CD14-positive monocyte (primary cell): ENCODE measurements at regions not wholly inside any gene's neighbourhood (a gene's known extent, or its start where the extent isn't known, plus 50 kb on each side); places are given as distances from the start of the nearest gene placed in this dataset.
"Not testable (repeated sequence)": the region's sequence is repeated elsewhere in the genome, so short reads cannot be mapped to it uniquely, and the experiment has no call there.

Source experiments
- DNase-seq, 3 donors: peaks; one replicate each; pipeline ENCODE4 v3.0.0-alpha.2; 2011 to 2022
- H2AFZ ChIP-seq: 2 replicates; pipeline ENCODE4 v1.6.0; 2012; ENCODE audit warnings: mild to moderate bottlenecking, low read depth, low read length, inconsistent platforms; ENCODE audit not compliant: insufficient read depth, poor library complexity, severe bottlenecking
- H3K27ac ChIP-seq, 2 donors: 1 replicate in 1 of 2; 2 replicates in 1 of 2; pipeline ENCODE4 v1.5.1; 2012 to 2013; ENCODE audit warnings: low read length in 2 of 2, control low read depth in 1 of 2, inconsistent platforms in 1 of 2, low read depth in 1 of 2, mild to moderate bottlenecking in 1 of 2
- H3K27me3 ChIP-seq, 2 donors: one replicate each; pipeline versions ENCODE4 v1.6.0 to v1.6.1; 2011 to 2013; ENCODE audit warnings: low read length in 2 of 2; ENCODE audit not compliant: control insufficient read depth in 2 of 2, insufficient read depth in 2 of 2
- H3K36me3 ChIP-seq, 2 donors: replicated peaks in 1 of 2; 1 replicate in 1 of 2; 2 replicates in 1 of 2; pipeline versions ENCODE4 v1.5.1 to v1.6.1; 2012 to 2013; ENCODE audit warnings: low read length in 2 of 2, control low read depth in 1 of 2, inconsistent platforms in 1 of 2, mild to moderate bottlenecking in 1 of 2; ENCODE audit not compliant: insufficient read depth in 2 of 2, control insufficient read depth in 1 of 2
- H3K4me1 ChIP-seq, 2 donors: 1 replicate in 1 of 2; 2 replicates in 1 of 2; pipeline versions ENCODE4 v1.5.1 to v1.6.1; 2012 to 2013; ENCODE audit warnings: low read length in 2 of 2, control low read depth in 1 of 2, inconsistent platforms in 1 of 2, mild to moderate bottlenecking in 1 of 2, moderate library complexity in 1 of 2; ENCODE audit not compliant: insufficient read depth in 2 of 2, control insufficient read depth in 1 of 2
- H3K4me2 ChIP-seq: replicated peaks from 2 replicates; pipeline ENCODE3; 2012; ENCODE audit warnings: low read length, moderate library complexity, mild to moderate bottlenecking; ENCODE audit not compliant: poor library complexity, severe bottlenecking; ENCODE audit errors: extremely low read depth
- H3K4me3 ChIP-seq, 3 experiments: fragments of 200-600 bp in 1 of 3; sonication (generic) in 1 of 3; replicated peaks in 1 of 3; 1 replicate in 2 of 3; 2 replicates in 1 of 3; pipeline ENCODE4 v1.5.1; 2011 to 2013; ENCODE audit warnings: low read length in 3 of 3, mild to moderate bottlenecking in 3 of 3, control low read depth in 2 of 3, low read depth in 2 of 3, inconsistent platforms in 1 of 3, moderate library complexity in 1 of 3
- H3K79me2 ChIP-seq: 2 replicates; pipeline ENCODE4 v1.6.0; 2012; ENCODE audit warnings: mild to moderate bottlenecking, control low read depth, inconsistent platforms, low read length, moderate library complexity; ENCODE audit not compliant: insufficient read depth
- H3K9ac ChIP-seq: 2 replicates; pipeline ENCODE4 v1.6.0; 2017; ENCODE audit warnings: low read length, mild to moderate bottlenecking; ENCODE audit not compliant: insufficient read depth, poor library complexity, severe bottlenecking
- H3K9me3 ChIP-seq, 2 donors: replicated peaks in 1 of 2; 1 replicate in 1 of 2; 2 replicates in 1 of 2; pipeline versions ENCODE4 v1.5.1 to v1.6.1; 2012 to 2013; ENCODE audit warnings: low read length in 2 of 2, control low read depth in 1 of 2; ENCODE audit not compliant: control insufficient read depth in 1 of 2, insufficient read depth in 1 of 2
- H4K20me1 ChIP-seq: 2 replicates; pipeline ENCODE4 v1.6.0; 2012; ENCODE audit warnings: mild to moderate bottlenecking, low read length, control low read depth, moderate library complexity; ENCODE audit not compliant: insufficient read depth
- H3K27ac Mint-ChIP-seq, 7 donors: one replicate each; pipeline ENCODE4 v1.8.0; 2020; ENCODE audit warnings: mild to moderate bottlenecking in 7 of 7, mixed read lengths in 7 of 7, moderate library complexity in 6 of 7, inconsistent platforms in 2 of 7
- H3K27me3 Mint-ChIP-seq, 3 donors: one replicate each; pipeline ENCODE4 v1.8.0; 2021 to 2022; ENCODE audit warnings: low read depth in 3 of 3, mild to moderate bottlenecking in 3 of 3, mixed read lengths in 3 of 3, moderate library complexity in 3 of 3, inconsistent platforms in 1 of 3
- H3K36me3 Mint-ChIP-seq, 2 donors: one replicate each; pipeline ENCODE4 v1.8.0; 2020; ENCODE audit warnings: mixed read lengths in 2 of 2, inconsistent platforms in 1 of 2, mild to moderate bottlenecking in 1 of 2
- H3K4me1 Mint-ChIP-seq: one replicate; pipeline ENCODE4 v1.8.0; 2020; ENCODE audit warnings: mild to moderate bottlenecking, mixed read lengths
- H3K4me3 Mint-ChIP-seq, 2 donors: one replicate each; pipeline ENCODE4 v1.8.0; 2020; ENCODE audit warnings: mild to moderate bottlenecking in 2 of 2, mixed read lengths in 2 of 2, moderate library complexity in 1 of 2
- H3K9me3 Mint-ChIP-seq, 7 donors: one replicate each; pipeline ENCODE4 v1.8.0; 2020 to 2022; ENCODE audit warnings: mixed read lengths in 7 of 7, mild to moderate bottlenecking in 6 of 7, moderate library complexity in 6 of 7, inconsistent platforms in 2 of 7
- WGBS: methylation state at CpG from one replicate; pipeline ENCODE4 v1.1.5; 2013; ENCODE audit warnings: missing lambda C conversion rate; ENCODE audit not compliant: insufficient coverage; 5-methylcytosine and 5-hydroxymethylcytosine counted together
- intact Hi-C, 2 donors: fragments of 100-400 bp; cut with micrococcal nuclease; formaldehyde crosslinking; loops; one replicate each; pipeline versions ENCODE4 v1.15.0 to v1.15.1; 2023

DNA sequence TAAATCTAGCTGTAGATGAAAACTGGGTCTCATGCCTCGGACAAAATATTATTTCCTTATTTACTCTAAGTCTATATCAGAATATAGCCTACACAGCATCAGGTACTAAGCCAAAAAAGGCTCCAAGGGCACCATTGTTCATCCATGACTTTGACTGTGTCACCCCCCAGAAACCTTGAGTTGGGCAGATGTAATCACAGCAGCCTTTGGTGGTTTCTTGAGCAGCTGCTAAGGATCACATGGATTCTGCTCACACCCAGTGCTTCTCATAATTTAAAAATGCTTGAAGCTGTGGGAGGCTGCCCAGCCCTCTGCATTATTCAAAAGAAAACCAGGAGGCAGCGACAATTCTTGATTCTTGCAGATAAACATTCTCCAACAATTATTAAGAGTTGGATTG is 293.5 kb upstream of the PLGLB2 start:
- H3K27me3 ChIP-seq, H3K36me3 ChIP-seq, H3K4me3 Mint-ChIP-seq, H3K4me2 ChIP-seq, H4K20me1 ChIP-seq, DNase-seq, H3K4me3 ChIP-seq, H3K36me3 Mint-ChIP-seq, H3K9ac ChIP-seq, H3K27me3 Mint-ChIP-seq, H3K27ac ChIP-seq, H3K9me3 ChIP-seq, H2AFZ ChIP-seq, H3K79me2 ChIP-seq, intact Hi-C loops, H3K9me3 Mint-ChIP-seq: not testable (repeated sequence)
- peak overlapping the region in 1 of 7 donors; percentile 61 for H3K27ac Mint-ChIP-seq
- no CpG with 5 or more reads among the region's 2 CpGs for WGBS
- H3K4me1 Mint-ChIP-seq = peaks cover 12% of the 10 kb centered on the region
- peaks cover 22 to 31% of the 10 kb centered on the region in 2 donors for H3K4me1 ChIP-seq

- peak overlapping the region; percentile 35 to 68 (median 51) for H3K4me3 ChIP-seq
- H3K9me3 Mint-ChIP-seq, H3K4me2 ChIP-seq, H3K36me3 Mint-ChIP-seq, H4K20me1 ChIP-seq, H3K9me3 ChIP-seq, H2AFZ ChIP-seq, DNase-seq, H3K9ac ChIP-seq, H3K27me3 ChIP-seq, H3K27me3 Mint-ChIP-seq, H3K36me3 ChIP-seq, intact Hi-C loops: not testable (repeated sequence)
- H3K27ac ChIP-seq = peak overlapping the region; percentile 63 to 81
- peaks cover 24 to 33% of the 10 kb centered on the region in 2 donors for H3K4me1 ChIP-seq
- peaks cover 10% of the 10 kb centered on the region for H3K79me2 ChIP-seq
- WGBS = no CpG with 5 or more reads among the region's 13 CpGs
- peaks cover 13% of the 10 kb centered on the region for H3K4me1 Mint-ChIP-seq
- H3K4me3 Mint-ChIP-seq = peak overlapping the region; percentile 30 to 50
- peak overlapping the region in 2 of 7 donors; percentile 46 to 50 for H3K27ac Mint-ChIP-seq
Observed at GRCh38 chr2:87455209-87455853, 292.6 kb upstream of the PLGLB2 start.

DNA sequence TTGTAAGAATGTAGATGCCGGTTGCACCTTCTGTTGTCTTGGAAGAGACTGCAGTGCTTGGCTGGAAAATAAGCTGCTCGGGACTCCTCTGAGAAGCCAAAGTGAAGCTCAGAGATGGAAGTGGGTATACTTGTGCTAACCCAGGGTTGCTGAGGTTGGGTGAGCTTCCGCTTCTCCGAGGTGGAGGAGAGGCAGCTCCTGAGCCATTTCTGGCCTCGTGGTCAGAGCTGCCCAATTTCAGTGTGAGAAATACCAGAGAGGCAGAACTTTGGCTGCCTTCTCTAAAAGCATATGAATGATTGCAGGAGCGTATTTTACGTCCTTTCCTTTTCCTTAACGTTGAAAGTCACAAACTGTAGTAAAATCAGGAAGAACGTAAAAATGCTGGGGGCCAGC is 292.0 kb upstream of the PLGLB2 start:
- H3K27me3 ChIP-seq, DNase-seq, H3K36me3 Mint-ChIP-seq, H3K9me3 Mint-ChIP-seq, H3K9ac ChIP-seq, H4K20me1 ChIP-seq, H2AFZ ChIP-seq, intact Hi-C loops, H3K4me3 Mint-ChIP-seq, H3K9me3 ChIP-seq, H3K4me2 ChIP-seq, H3K36me3 ChIP-seq, H3K27me3 Mint-ChIP-seq: not testable (repeated sequence)
- H3K4me3 ChIP-seq = peak overlapping the region; percentile 35 to 68 (median 51)
- WGBS = no CpG with 5 or more reads among the region's 9 CpGs
- peaks cover 24 to 33% of the 10 kb centered on the region in 2 donors for H3K4me1 ChIP-seq
- peak overlapping the region; percentile 63 to 81 for H3K27ac ChIP-seq
- peak overlapping the region in 4 of 7 donors; percentile 46 to 92 (median 62) for H3K27ac Mint-ChIP-seq
- H3K4me1 Mint-ChIP-seq = peaks cover 13% of the 10 kb centered on the region
- peaks cover 10% of the 10 kb centered on the region for H3K79me2 ChIP-seq

- Histone ChIP-seq H3K4me3 (peak overlapping the region in 1 of 3 experiments; percentile 40), H3K4me2 (peak overlapping the region; percentile 26), H3K9ac (peak overlapping the region; percentile 8), H3K27ac (peak overlapping the region; percentile 40 to 70), H3K4me1 (peaks cover 24 to 33% of the 10 kb centered on the region in 2 donors), H3K79me2 (peaks cover 10% of the 10 kb centered on the region)
- H3K27me3 ChIP-seq, intact Hi-C loops, H3K36me3 ChIP-seq, H4K20me1 ChIP-seq, H3K9me3 ChIP-seq, H3K9me3 Mint-ChIP-seq, H2AFZ ChIP-seq, DNase-seq, H3K36me3 Mint-ChIP-seq, H3K27me3 Mint-ChIP-seq: not testable (repeated sequence)
- H3K27ac Mint-ChIP-seq = peak overlapping the region; percentile 73 to 92 (median 84)
- peaks cover 13% of the 10 kb centered on the region for H3K4me1 Mint-ChIP-seq
- H3K4me3 Mint-ChIP-seq = peak overlapping the region; percentile 68 to 70
- 0% methylated on average over 2 of the region's 17 CpGs for WGBS
Observed at GRCh38 chr2:87456477-87457128, 291.3 kb upstream of the PLGLB2 start.
